ENCODE measurements at regions not wholly inside any gene's neighbourhood (a gene's known extent, or its start where the extent isn't known, plus 50 kb on each side); places are given as distances from the start of the nearest gene placed in this dataset.

DNA sequence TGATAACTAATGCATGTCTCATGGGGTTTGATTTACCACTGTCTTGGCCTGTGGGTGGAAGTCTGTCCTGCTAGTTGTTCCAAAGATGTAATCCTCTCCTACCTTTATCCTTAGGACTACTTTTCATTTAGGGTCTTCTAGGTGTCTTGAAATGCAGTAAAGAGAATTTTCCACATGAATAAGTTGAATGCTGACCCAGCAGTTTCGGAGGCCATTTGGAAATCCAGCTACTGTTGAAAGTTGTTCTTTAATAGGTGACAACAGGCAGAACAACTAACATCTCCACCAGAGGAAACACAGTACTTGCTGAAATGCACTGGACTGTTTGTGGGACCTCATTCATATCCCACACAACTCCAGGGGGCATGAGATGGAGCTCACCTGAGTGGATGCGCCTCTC, 478.1 kb downstream of the BTBD3 start:
- TF ChIP-seq CTCF (IDR thresholded peaks at IDR 0.05; ENCODE audit: low read depth, low read length, poor library complexity, severe bottlenecking) (no peak), EZH2phosphoT487 (IDR thresholded peaks at IDR 0.05; ENCODE audit: borderline replicate concordance, low read length) (no peak)

Data from DOHH2 (cell line).